GM21825 (cell line): ENCODE measurements at regions not wholly inside any gene's neighbourhood (a gene's known extent, or its start where the extent isn't known, plus 50 kb on each side); places are given as distances from the start of the nearest gene placed in this dataset.

Experiments used
- ATAC-seq: cut with Tn5 transposase; IDR thresholded peaks from one replicate; pipeline ENCODE4 v1.9.1; 2021; ENCODE audit warnings: mild to moderate bottlenecking, moderate library complexity; ENCODE audit not compliant: unreplicated experiment

DNA sequence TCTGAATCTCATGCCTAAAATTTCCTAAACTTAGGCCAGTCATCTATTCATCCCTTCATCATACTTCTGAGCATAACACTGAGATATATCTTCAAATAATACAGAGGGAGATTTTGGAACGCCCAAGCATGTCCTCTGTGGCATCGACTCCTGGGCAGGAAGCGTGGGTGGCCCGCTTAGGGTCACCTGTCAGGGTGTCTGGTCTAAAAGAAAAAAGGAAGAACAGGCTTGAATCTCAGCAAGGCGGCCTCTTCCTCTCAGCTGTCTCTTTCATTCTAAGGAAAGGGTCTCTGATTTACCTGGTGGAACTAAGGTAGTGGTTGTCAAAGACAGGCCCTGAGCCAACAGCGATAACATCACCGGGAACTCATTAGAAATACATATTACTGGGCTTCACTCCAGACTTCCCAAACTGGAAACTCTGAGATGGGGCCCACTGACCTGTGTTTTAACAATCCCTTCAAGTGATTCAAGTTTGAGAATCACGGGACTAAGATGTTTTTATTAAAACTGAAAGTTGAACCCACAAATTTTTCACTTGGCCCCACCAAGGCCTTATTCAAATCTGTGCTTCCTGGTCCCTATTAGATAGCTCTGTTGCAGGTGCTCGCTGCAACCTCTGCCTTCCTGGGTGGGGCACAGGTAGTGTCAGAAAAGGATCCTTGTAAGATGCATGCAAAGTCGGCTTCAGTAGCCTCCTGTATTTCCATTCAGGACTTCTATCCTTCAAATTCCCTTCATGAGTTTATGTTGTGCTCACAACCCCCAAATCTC is 162.3 kb upstream of the CCDC68 start:
- no peak for ATAC-seq

DNA sequence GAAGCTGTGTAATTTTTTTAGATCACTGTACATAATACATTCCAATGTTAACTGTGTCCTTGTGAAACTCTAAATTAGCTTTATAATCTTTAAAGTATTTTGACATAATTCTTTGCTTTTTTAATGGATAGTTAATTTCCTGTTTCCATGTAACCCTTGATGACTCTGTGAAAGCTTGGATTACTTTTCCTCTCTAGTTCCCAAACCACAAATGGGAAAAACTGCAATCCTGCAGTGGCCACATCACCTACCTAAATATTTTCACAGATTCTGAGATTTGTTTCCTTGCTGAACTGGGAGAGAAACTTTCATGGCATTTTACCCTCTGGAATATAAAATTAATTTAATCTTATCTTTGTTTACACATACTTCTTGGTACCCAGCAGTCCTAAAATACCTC is 161.6 kb upstream of the CCDC68 start:
- no peak for ATAC-seq

DNA sequence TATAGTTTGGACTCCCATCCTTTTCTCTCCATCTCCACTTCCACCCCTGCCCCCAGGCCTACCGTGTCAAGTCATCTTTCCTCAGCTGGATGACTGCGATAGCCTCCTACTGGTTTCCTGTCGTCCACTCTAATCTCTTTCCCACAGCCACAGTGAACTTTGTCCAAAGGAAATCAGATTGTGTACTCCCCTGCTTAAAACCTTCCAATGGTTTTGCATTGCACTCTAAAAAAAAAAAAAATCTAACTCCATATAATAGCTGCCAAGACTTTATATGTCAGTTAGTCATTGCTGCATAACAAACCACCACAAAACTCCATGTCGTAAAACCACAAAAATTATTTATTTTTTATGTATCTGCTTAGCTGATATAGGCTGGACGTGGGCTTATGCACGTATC is 160.2 kb upstream of the CCDC68 start:
- no peak for ATAC-seq

DNA sequence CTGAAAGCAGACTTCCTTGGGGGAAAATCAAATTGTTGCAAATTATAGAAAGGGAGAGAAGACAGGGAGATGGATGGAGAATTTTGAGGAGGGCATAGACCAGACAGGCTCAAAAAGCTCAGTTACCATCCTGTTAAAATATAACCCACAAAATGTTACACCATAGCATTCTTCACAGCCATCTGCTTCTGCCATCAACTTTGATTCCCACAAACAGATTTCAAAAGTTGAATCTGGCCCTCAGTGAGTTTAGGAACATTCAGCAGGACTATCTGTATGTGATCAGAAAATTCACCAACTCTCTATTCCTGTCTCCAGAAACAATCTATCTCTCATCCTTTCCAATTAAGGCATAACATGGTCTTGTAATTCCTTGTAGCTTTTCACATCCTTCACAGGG is 159.8 kb upstream of the CCDC68 start:
- no peak for ATAC-seq

DNA sequence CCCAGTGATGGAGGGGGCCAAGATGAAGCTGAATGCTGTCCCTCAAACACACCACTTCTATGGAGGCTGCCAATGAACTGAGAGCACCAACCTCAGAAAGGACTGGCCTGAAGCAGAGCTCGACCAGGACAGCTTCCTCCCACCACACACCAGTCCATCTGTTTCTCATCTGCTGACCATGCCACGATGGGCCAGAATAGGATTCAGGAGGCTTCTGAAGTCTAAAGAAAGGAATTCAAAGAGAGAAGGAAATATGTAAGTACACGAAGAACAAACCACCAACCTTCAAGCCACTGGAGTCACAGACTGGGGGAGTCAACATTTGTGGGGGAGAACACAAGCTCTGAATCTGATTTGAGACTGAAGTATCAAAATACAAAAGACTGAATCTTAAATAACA is 157.6 kb upstream of the CCDC68 start:
- no peak for ATAC-seq

DNA sequence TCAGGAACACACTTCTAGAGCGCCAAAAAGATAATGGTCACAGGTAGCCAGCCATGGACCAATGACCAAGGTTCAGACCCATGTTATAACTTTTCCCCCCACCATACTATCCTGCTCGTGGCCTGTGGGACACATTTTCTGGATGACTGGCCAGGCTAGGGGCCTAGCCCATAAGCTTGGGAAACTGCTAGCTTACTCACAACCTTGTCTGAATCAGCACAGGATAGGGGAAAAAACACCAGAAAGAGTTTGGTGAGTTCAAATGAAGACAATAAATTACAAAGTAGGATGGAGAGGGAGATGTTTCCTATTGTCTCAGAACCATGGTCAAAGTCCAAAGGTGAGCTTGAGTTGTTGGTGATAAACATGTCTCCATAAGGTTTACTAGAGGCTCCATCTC is 156.3 kb upstream of the CCDC68 start:
- ATAC-seq, result no peak

DNA sequence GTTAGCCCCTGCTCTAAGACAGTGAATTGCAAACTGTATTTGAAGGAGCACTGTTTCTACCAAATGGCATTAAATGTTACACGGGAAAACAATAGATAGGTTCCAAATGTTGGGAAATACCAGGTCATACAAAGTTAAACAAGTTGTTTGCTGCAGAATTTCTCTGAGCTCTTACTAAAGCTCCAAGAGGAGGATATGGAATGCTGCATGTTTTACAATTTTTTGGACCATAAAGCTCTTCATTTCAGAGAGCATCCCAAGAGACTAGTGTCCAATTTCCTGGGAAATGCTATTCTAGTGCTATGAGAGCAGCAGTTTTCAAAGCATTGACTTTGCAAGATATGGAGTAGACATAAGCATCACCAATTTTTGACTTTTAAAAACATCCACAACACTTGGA is 155.6 kb upstream of the CCDC68 start:
- ATAC-seq, result no peak

DNA sequence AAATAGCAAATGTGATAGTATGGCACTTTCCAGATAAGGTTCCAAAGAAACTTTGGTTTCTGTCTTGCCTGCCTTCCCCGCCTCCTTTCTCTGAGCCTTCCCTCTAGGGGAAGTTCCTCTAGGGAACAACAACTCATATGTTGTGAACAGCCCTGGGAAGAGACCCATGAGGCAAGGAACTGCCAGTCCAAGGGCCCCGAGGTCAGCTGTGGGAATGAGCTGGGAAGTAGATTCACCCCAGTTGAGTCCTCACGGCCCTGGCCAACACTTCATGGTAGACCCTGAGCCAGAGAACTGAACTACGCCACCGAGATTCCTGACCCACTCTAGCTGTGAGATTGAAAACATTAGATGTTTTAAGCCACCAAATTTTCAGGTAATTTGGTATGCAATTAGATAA is 154.5 kb upstream of the CCDC68 start:
- no peak for ATAC-seq

DNA sequence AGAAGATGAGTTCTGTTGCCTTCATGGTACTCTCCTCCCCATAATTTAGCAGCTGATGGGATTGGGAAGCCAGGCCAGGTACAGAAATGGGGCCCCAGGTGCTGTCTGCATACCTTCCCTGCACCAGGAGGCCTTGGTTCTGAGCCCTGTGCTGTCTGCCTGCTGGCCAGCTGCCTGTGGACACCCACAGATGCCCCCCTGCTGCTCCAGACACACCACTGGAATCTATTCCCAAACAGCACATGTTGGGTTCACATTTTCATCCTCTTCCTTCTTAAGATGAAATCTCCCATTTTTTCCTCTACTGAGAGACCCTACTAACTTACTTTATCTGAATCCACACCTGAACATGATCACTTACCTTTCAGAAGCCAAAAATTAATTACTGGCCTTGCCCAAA is 152.0 kb upstream of the CCDC68 start:
- ATAC-seq, result no peak

DNA sequence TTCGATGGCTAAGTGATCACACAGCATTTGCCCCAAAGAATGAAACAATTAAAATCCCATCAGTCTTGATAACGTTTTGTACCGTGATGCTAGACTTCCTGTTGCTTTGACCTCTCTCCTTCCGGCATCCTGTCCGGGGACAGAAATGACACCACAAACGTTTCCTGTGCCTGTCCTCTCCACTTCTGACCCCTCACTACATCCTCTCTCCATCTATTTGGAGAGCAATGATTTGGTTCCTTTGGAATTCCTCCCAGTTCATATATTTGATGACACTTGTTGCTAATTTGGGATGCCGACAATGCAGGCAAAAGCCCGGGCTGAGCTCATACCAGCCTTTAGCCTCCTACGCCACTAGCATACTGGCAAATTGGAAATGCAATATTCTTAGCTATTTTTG is 151.2 kb upstream of the CCDC68 start:
- no peak for ATAC-seq

DNA sequence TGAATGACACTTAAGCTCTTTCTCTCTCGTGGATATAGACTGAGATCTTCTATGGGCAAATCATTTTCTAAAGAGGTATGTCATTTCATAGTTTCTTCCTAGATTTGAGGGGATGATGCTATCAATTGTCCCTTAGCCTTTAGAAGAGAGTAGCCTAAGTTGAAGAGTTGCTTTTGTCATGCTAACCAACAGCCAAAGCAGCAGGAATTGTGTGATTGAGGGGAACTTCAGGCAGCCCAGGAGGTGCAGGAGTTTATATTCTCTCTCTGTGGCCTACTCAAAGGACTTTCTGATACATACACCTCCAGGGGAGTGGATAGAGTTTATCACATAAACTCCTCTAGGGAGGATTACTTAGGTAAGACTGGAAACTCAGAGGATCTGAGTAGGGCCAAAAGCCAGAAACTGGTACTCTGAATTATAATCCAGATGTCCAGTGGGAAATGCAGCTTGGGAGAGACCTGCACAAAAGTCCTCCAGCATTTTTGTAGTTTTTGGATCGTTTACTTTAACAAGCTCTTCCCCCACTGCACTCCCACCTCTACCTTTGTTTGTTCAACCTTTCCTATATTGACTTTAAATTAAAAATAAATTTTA is 150.7 kb upstream of the CCDC68 start:
- no peak for ATAC-seq

DNA sequence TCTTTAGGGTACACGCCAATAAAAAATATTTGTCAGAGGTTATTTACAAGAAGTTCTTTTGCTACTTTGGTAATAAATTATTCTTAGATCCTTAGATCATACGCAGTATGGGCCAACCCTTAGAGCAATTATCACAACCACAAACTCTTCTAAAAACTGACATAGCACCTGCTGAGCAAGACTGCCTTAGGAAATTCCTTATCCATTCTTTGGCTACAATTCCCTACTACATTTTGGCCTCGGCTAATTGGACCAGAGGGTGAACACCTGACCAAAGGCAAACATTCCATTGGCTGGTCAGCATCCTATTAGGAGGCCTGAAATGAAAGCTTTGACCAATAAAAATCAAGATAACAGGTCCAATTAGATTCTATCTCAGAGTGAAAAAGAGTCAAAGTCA is 147.6 kb upstream of the CCDC68 start:
- no peak for ATAC-seq

DNA sequence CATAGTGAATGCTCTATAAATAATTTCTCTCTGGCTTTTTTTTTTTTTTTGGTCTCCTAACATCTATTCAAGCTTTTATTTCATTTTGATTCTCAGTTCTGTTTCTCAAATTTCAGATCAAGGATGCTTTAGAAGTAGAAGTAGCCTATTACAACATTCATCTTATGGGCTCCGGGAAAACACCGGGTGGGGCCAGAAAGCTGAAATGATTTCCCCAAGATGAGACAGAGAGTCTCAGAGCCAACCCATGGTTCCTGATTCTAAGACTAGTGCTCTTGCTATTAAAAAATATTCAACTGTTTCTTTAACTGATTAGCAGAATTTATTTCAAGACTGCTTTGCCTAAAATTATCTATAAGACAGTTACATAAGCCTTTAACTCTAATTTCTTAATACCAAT is 147.2 kb upstream of the CCDC68 start:
- no peak for ATAC-seq

DNA sequence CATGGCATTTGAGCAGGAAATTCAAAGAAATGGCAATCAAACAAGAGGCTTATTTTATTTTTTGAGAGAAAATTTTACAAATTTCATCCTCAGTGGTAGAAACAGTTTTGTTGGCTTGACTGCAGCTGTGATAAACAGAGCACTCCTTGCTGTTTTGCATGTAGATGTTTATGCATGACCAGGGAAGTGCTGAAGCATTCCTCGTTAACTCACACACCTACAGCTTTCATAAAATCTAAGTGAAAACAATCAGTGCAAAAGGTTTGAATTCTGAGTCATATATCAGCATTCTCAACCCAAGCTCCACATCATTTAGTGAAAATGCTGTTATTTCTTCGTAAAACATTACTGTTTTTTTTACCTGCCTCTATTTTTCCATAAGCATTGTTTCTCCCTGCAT is 146.6 kb upstream of the CCDC68 start:
- ATAC-seq, result no peak

DNA sequence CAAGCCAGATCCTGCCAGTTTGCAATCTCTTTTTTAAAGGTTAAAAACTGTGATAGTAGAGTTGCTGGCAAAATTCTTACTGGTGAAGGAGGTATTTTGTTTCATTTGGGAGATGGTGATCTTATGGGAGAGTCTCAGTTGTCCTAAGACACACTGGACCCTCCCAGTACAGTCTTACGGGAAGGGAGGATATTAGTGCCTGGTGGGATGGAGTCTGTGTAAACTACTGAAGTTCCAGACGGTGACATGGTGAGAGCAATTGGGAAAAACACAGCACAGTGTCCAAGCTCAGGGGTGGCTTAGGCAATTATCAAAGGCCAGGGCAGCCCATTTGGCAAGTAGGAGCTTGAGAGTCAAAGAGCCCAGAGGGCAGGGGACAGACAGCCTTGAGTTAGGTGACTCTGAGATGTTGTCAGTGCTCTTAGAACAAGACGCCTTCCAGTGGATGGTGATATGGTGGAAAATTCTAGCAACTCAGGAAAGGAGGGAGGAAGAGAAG is 143.7 kb upstream of the CCDC68 start:
- ATAC-seq, result no peak

DNA sequence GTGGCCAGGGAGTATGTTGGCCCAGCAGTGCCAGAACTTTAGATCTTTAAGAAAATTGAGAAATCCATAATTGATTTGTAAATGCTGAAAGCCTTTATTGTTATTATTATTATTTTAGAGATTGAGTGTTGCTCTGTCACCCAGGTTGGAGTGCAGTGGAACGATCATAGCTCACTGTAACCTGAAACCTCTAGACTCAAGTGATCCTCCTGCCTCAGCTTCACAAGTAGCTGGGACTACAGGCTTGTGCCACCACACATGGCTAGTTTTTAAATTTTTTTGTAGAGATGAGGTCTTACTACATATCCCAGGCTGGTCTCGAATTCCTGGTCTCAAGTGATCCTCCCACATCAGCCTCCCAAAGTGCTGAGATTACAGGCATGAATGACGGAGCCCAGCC is 143.2 kb upstream of the CCDC68 start:
- ATAC-seq, result no peak

DNA sequence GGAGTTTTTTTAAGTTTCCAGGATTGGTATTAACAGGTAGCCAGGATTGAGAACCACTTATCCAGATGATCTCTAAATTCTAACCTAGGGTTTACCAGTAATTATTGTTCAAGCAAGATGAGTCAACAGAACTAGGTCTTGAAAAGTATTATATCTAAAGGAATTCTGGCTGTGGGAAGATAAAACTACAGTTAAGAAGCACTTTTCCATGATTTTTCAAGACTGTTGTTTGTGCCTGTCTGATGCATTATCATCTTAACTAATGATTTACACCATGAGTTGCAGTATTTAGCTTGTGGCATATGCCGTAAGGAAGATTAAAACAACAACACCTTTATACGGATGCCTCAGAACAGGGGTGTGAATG is 142.2 kb upstream of the CCDC68 start:
- ATAC-seq, result no peak

DNA sequence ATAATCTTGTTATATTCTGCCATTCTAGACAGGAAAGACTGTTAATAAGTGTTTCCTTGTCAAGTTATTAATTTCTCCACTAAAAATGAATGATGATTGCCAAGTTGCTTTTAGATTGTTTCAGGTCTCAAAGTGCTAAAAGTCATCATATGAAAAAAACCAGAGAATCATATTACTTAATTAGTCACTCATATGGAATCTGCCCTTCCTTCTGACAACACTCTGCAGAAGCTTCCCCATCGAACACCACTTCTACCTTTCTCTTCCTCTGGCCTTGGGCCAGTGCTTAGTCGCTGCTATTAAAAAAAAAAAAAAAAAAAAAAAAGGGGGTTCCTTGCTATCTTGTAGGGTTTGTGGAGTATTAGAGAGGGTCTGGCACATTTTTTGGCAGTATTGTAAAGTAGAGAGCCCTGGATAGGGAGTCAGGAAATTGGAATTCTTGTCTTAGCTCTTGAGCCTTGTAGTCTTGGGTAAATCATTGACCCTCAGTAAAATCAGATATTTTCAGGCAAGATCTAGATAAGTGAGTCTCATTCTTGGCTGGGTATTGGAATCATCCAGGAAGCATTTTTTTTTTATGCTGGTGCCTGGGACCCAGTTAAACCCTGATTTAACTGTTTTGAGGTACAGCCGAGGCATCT is 141.7 kb upstream of the CCDC68 start:
- ATAC-seq, result no peak

DNA sequence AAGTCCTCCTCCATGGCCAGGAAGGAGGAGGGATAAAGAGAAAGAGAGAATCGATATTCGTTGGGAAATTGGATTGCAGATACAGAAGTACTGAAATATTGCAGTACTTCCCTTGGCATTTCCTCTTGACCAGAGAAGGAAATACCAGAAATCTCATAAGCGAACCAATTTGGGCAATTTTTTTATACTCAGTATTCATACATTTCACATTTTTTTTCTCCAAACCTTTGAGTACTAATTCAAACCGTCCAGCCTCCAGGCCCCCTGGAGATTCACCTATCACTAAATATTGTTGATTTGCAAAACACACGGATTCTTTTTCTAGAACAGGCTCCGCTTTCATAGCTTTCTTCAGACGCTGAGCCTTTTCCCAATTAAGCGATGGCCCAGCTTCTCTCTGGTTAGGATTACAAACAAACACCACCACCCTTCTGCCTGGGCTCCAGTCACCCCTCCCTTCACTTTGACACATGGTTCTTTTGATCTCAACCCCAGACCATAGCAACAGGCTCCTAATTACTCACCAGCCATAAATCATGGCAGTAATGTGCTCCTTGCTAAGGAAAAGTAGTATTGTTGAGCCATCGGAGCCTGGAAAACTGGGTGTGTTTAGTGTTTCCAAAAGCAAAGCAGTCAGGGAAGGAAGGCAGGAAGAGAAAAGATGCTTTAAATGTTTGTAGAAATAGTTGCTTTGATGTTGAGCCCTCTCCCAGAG is 138.4 kb upstream of the CCDC68 start:
- ATAC-seq, result no peak

DNA sequence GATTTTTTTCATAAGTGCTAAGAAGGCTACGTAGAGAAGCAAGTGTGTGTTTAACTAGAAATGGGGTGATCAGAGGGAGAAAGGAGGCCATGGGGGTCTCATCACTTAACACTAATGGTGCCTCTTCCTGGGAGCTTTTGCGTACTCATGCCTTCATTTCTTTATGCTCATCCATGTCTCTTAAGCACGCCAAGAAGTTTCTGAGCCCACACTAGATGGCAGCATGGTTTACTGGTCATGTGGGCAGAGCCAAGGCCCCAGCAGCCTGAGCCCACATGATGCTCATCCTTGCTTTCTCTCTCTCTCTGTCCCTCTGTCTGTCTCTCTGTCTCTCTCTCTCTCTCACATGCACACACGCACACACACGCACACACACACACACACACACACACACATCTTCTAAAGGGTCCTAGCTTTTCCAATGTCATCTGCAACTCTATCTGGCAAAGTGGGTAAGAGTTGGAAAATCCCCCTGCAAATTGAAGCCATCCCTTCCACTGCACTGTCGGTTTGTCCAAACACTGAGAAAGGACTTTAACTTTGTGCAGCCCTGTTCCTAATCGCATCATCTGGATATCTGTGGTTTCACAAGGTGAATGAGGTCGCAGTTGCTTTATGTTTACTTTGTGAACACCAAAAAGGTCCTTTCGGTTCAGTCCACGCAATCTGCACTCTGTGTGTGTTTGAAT is 137.1 kb upstream of the CCDC68 start:
- ATAC-seq, result no peak

DNA sequence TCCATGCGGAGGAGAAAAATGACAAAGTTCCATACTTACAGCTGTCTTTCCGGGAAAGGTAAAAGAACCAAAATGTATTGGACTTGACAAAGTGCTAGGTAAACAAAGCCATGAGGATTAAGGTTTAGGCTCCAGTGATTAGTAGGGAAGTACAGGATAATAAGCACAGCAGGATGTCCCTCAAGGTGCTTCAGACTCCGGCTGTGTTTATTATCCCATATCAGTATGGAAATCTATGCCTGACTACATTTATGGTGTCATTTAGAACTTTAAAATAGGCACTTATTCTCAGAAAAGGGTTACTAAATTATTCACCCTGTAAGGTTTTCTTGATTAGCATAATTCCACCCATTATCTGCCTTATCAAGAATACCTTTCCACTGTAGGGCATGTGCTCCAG is 136.3 kb upstream of the CCDC68 start:
- ATAC-seq, result no peak
